HCT116 (cell line): ENCODE measurements at regions not wholly inside any gene's neighbourhood (a gene's known extent, or its start where the extent isn't known, plus 50 kb on each side); places are given as distances from the start of the nearest gene placed in this dataset.

Experiments
- ATAC-seq: fragments of 200-7000 bp; cut with Tn5 transposase; 2 replicates; pipeline ENCODE4 v1.9.1; 2020; ENCODE audit warnings: mild to moderate bottlenecking, moderate library complexity
- BruUV-seq: library from RNA; stranded (reverse); fragments of 400-500 nt; replicated peaks from 2 replicates; lab custom pipeline; 2021; lab: Mats Ljungman, UMichigan
- CTCF ChIA-PET: fragments of 300-600 bp; sonication (Branson Sonifier 250); formaldehyde crosslinking; loops from one replicate; lab custom pipeline; 2021; ENCODE audit warnings: antibody characterized with exemption; lab: Charles Lee
- POLR2A ChIA-PET: fragments of 300-600, 350-600 bp; sonication (Branson Sonifier 250); formaldehyde crosslinking; loops from one replicate; lab custom pipeline; 2021; ENCODE audit warnings: antibody characterized with exemption; lab: Charles Lee
- RAD21 ChIA-PET, 2 experiments: fragments of 300-600 bp; sonication (Branson Sonifier 250); formaldehyde crosslinking; loops; one replicate each; lab custom pipeline; 2023; ENCODE audit warnings: low total read pairs in 2 of 2; ENCODE audit not compliant: uncharacterized antibody in 2 of 2, unreplicated experiment in 2 of 2, low non-redundant PET in 1 of 2; lab: Charles Lee
- DNase-seq: peaks from one replicate; pipeline ENCODE4 v3.0.0-alpha.2; 2010; ENCODE audit warnings: low read depth, low spot score
- H2AFZ ChIP-seq: fragments of 200-600 bp; shearing (Covaris generic), sonication (generic); 2 replicates; pipeline ENCODE4 v1.6.1; 2017; ENCODE audit warnings: low read depth, mixed run types, mixed read lengths, antibody characterized with exemption, low read length; ENCODE audit not compliant: poor library complexity, severe bottlenecking
- H3K27ac ChIP-seq: 2 replicates; pipeline ENCODE4 v1.5.1; 2012; ENCODE audit warnings: low read depth, low read length
- H3K27me3 ChIP-seq: fragments of 200-600 bp; sonication (generic); 2 replicates; pipeline ENCODE4 v1.6.1; 2016; ENCODE audit warnings: mixed run types, low read length, mixed read lengths; ENCODE audit not compliant: insufficient read depth
- H3K36me3 ChIP-seq, 2 experiments: fragments of 200-500 bp in 1 of 2; fragments of 200-600 bp in 1 of 2; sonication (Bioruptor generic) in 1 of 2; sonication (generic) in 1 of 2; 2 replicates each; pipeline versions ENCODE4 v1.5.1 to v1.6.1; 2014 to 2016; ENCODE audit warnings: low read length in 2 of 2, inconsistent platforms in 1 of 2, mixed read lengths in 1 of 2, mixed run types in 1 of 2; ENCODE audit not compliant: insufficient read depth in 2 of 2, control insufficient read depth in 1 of 2
- H3K4me1 ChIP-seq, 2 experiments: fragments of 200-600 bp in 1 of 2; sonication (generic) in 1 of 2; 2 replicates each; pipeline versions ENCODE4 v1.5.1 to v1.6.1; 2012 to 2017; ENCODE audit warnings: low read length in 2 of 2, inconsistent platforms in 1 of 2, mild to moderate bottlenecking in 1 of 2, mixed read lengths in 1 of 2, mixed run types in 1 of 2, moderate library complexity in 1 of 2; ENCODE audit not compliant: insufficient read depth in 2 of 2, control insufficient read depth in 1 of 2
- H3K4me2 ChIP-seq: fragments of 200-600 bp; sonication (generic); 2 replicates; pipeline ENCODE4 v1.6.1; 2017; ENCODE audit warnings: mixed run types, low read length, mixed read lengths
- H3K4me3 ChIP-seq, 2 experiments: fragments of 200-600 bp in 1 of 2; sonication (generic) in 1 of 2; replicated peaks in 1 of 2; 2 replicates each; pipeline ENCODE4 v1.5.1; 2011 to 2016; ENCODE audit warnings: low read length in 2 of 2, control low read depth in 1 of 2, low read depth in 1 of 2, mild to moderate bottlenecking in 1 of 2, mixed read lengths in 1 of 2, mixed run types in 1 of 2
- H3K79me2 ChIP-seq: fragments of 200-600 bp; sonication (generic); 2 replicates; pipeline ENCODE4 v1.6.1; 2017; ENCODE audit warnings: mild to moderate bottlenecking, mixed run types, low read length, moderate library complexity, mixed read lengths; ENCODE audit not compliant: insufficient read depth
- H3K9ac ChIP-seq: fragments of 200-600 bp; sonication (generic); 2 replicates; pipeline ENCODE4 v1.6.1; 2016; ENCODE audit warnings: low read length, mixed read lengths
- H3K9me2 ChIP-seq: fragments of 200-600 bp; sonication (generic), shearing (Covaris generic); 2 replicates; pipeline ENCODE4 v1.6.1; 2017; ENCODE audit warnings: mixed run types, mild to moderate bottlenecking, moderate library complexity; ENCODE audit not compliant: insufficient read depth
- H3K9me3 ChIP-seq, 2 experiments: fragments of 200-500 bp in 1 of 2; fragments of 200-600 bp in 1 of 2; sonication (Bioruptor generic) in 1 of 2; sonication (generic) in 1 of 2; 2 replicates each; pipeline ENCODE4 v1.6.1; 2014 to 2017; ENCODE audit warnings: low read length in 2 of 2, mixed read lengths in 2 of 2, inconsistent platforms in 1 of 2, low read depth in 1 of 2, mild to moderate bottlenecking in 1 of 2, mixed run types in 1 of 2, moderate library complexity in 1 of 2; ENCODE audit not compliant: control insufficient read depth in 1 of 2, insufficient read depth in 1 of 2
- H4K20me1 ChIP-seq: fragments of 200-600 bp; sonication (generic), shearing (Covaris generic); 2 replicates; pipeline ENCODE4 v1.6.1; 2017; ENCODE audit warnings: mixed run types, mild to moderate bottlenecking, moderate library complexity; ENCODE audit not compliant: insufficient read depth
- CBX3 ChIP-seq: IDR thresholded peaks from 2 replicates; pipeline ENCODE4 v1.6.1; 2012; ENCODE audit warnings: low read depth
- CEBPB ChIP-seq: IDR thresholded peaks from 2 replicates; pipeline ENCODE4 v1.6.1; 2012; ENCODE audit warnings: low read depth
- CTCF ChIP-seq, 3 experiments: fragments of 200-600 bp in 1 of 3; sonication (generic) in 1 of 3; IDR thresholded peaks in 2 of 3; conservative IDR thresholded peaks in 1 of 3; 2 replicates each; pipeline ENCODE4 v1.5.1; 2012 to 2017; ENCODE audit warnings: low read depth in 2 of 3, low read length in 2 of 3, antibody characterized with exemption in 1 of 3, borderline replicate concordance in 1 of 3, control low read depth in 1 of 3, mild to moderate bottlenecking in 1 of 3, mixed read lengths in 1 of 3, mixed run types in 1 of 3, moderate library complexity in 1 of 3; ENCODE audit not compliant: insufficient read depth in 1 of 3
- EZH2phosphoT487 ChIP-seq: fragments of 200-600 bp; IDR thresholded peaks from 2 replicates; pipeline ENCODE4 v1.6.1; 2018; ENCODE audit warnings: antibody characterized with exemption, borderline replicate concordance
- JUND ChIP-seq: IDR thresholded peaks from 2 replicates; pipeline ENCODE4 v1.6.1; 2012
- REST ChIP-seq: IDR thresholded peaks from 2 replicates; pipeline ENCODE4 v1.6.1; 2012; ENCODE audit warnings: low read depth
- SIN3A ChIP-seq: IDR thresholded peaks from 2 replicates; pipeline ENCODE4 v1.6.1; 2012; ENCODE audit warnings: low read depth
- SP1 ChIP-seq: IDR thresholded peaks from 2 replicates; pipeline ENCODE4 v1.6.1; 2012; ENCODE audit warnings: low read depth
- SRF ChIP-seq: IDR thresholded peaks from 2 replicates; pipeline ENCODE4 v1.6.1; 2012; ENCODE audit warnings: low read depth
- ZNF274 ChIP-seq: fragments of 200-500 bp; sonication (Bioruptor generic); IDR thresholded peaks from 2 replicates; pipeline ENCODE4 v1.6.1; 2014; ENCODE audit warnings: mild to moderate bottlenecking, low read depth, low read length, inconsistent platforms
- intact Hi-C: fragments of 100-400 bp; cut with micrococcal nuclease; formaldehyde crosslinking; loops from 2 replicates; pipeline ENCODE4 v1.10.0; 2022

GRCh38 chr1:106047210-106047609 lies 1009.3 kb upstream of the PRMT6 start:
- Histone ChIP-seq H3K9me3 (peaks cover 12 to 17% of the 10 kb centered on the region in 2 experiments; a peak in 2 of 4 replicates), H3K4me3 (no peak overlapping the region), H3K9ac (no peak overlapping the region), H3K79me2 (no peaks in the 10 kb centered on the region), H4K20me1 (no peaks in the 10 kb centered on the region; the same call in 1 of the 2 replicates)
- CTCF ChIA-PET = no interaction called here
- intact Hi-C loops = loop anchor here (10.0 kb wide), 1 partner anchor 68 kb away; no protein-coding TSS in a partner anchor
- TF ChIP-seq SP1 = no peak
- no peak for TF ChIP-seq SRF
- no peak for TF ChIP-seq ZNF274
- no peak for TF ChIP-seq SIN3A
- no peak for TF ChIP-seq CBX3
- TF ChIP-seq JUND = no peak
- no peak for TF ChIP-seq CEBPB
- no peak for TF ChIP-seq REST
- TF ChIP-seq CTCF (IDR thresholded peaks at IDR 0.05 in 2 of 3, conservative IDR thresholded peaks at IDR 0.05 in 1 of 3; ENCODE audit: borderline replicate concordance in 1 of 3, insufficient read depth in 1 of 3, low read depth in 2 of 3, low read length in 2 of 3) = no peak
- no peak for TF ChIP-seq EZH2phosphoT487
- TF ChIP-seq, all 23 proteins: peak for 0
- no peaks in the 10 kb centered on the region for H3K4me1 ChIP-seq
- no peak overlapping the region for H3K4me2 ChIP-seq
- H3K9me2 ChIP-seq = no peaks in the 10 kb centered on the region
- ChIA-PET POLR2A (no interaction called here), RAD21 (no interaction called here)
- ATAC-seq (no peak), DNase-seq (no peak)
- H3K27me3 ChIP-seq = no peaks in the 10 kb centered on the region
- no peaks in the 10 kb centered on the region for H3K36me3 ChIP-seq
- no TSS peak for BruUV-seq
- no peak overlapping the region for H3K27ac ChIP-seq
- H2AFZ ChIP-seq = no peak overlapping the region
